ENCODE measurements at regions not wholly inside any gene's neighbourhood (a gene's known extent, or its start where the extent isn't known, plus 50 kb on each side); places are given as distances from the start of the nearest gene placed in this dataset.

DNA sequence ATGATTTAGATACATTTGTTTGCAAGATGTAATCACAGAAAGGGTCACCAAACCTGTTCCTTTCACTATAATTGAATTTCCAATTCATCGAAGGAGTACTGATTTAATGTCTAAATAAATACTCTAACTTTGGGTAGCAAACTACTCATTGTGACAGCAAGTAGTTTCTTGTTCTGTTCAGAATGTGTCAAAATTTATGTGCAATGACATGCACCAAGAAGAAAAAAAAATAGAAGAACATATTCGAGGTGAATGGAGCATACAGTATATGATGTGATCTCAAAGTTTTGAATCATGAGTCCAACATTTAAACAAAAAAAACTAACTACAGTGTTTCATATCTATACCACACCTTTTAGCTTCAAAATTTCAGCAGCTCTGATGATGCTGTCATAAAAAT, 583.6 kb upstream of the MMS22L start:
- TF ChIP-seq CTCF (IDR thresholded peaks at IDR 0.05) = no peak
- no peak for TF ChIP-seq POLR2A (IDR thresholded peaks at IDR 0.05)
